Activated CD4-positive, alpha-beta memory T cell treated with anti-CD3 and anti-CD28 coated beads, Interleukin-2, amount 10 ng/mL, durations not matched to agents 7 days and 5 days (primary cell): ENCODE measurements at regions not wholly inside any gene's neighbourhood (a gene's known extent, or its start where the extent isn't known, plus 50 kb on each side); places are given as distances from the start of the nearest gene placed in this dataset.

Experiments used
- CTCF ChIA-PET: fragments of 350-600 bp; sonication (Branson Sonifier 250); formaldehyde crosslinking; loops from one replicate; lab custom pipeline; 2021; ENCODE audit warnings: antibody characterized with exemption, inconsistent platforms; lab: Charles Lee
- POLR2A ChIA-PET: fragments of 350-600 bp; sonication (Branson Sonifier 250); formaldehyde crosslinking; loops from one replicate; lab custom pipeline; 2021; ENCODE audit warnings: antibody characterized with exemption; lab: Charles Lee
- DNase-seq: peaks from one replicate; pipeline ENCODE4 v3.0.0-alpha.2; 2020
- H3K27ac Mint-ChIP-seq: one replicate; pipeline ENCODE4 v1.8.0; 2021; ENCODE audit warnings: mild to moderate bottlenecking, mixed read lengths
- H3K27me3 Mint-ChIP-seq: one replicate; pipeline ENCODE4 v1.8.0; 2021; ENCODE audit warnings: mixed read lengths
- H3K36me3 Mint-ChIP-seq: one replicate; pipeline ENCODE4 v1.8.0; 2021; ENCODE audit warnings: low read depth, mixed read lengths
- H3K4me1 Mint-ChIP-seq: one replicate; pipeline ENCODE4 v1.8.0; 2021; ENCODE audit warnings: mixed read lengths
- H3K4me3 Mint-ChIP-seq: one replicate; pipeline ENCODE4 v1.8.0; 2021; ENCODE audit warnings: mild to moderate bottlenecking, mixed read lengths
- H3K9me3 Mint-ChIP-seq: one replicate; pipeline ENCODE4 v1.8.0; 2021; ENCODE audit warnings: mixed read lengths

GRCh38 chr3:34216711-34217335 is 418.4 kb downstream of the PDCD6IP start:
- CTCF ChIA-PET = no interaction called here
- H3K4me1 Mint-ChIP-seq = no peaks in the 10 kb centered on the region
- no peaks in the 10 kb centered on the region for H3K27me3 Mint-ChIP-seq
- POLR2A ChIA-PET = no interaction called here
- no peak overlapping the region for H3K4me3 Mint-ChIP-seq
- H3K36me3 Mint-ChIP-seq = no peaks in the 10 kb centered on the region
- no peak for DNase-seq
- H3K27ac Mint-ChIP-seq = no peak overlapping the region
- no peaks in the 10 kb centered on the region for H3K9me3 Mint-ChIP-seq

GRCh38 chr3:34218706-34219385 is 420.4 kb downstream of the PDCD6IP start:
- H3K27me3 Mint-ChIP-seq = no peaks in the 10 kb centered on the region
- ChIA-PET CTCF (no interaction called here), POLR2A (no interaction called here)
- no peak overlapping the region for H3K27ac Mint-ChIP-seq
- DNase-seq = no peak
- no peaks in the 10 kb centered on the region for H3K4me1 Mint-ChIP-seq
- no peak overlapping the region for H3K4me3 Mint-ChIP-seq
- no peaks in the 10 kb centered on the region for H3K36me3 Mint-ChIP-seq
- H3K9me3 Mint-ChIP-seq = no peaks in the 10 kb centered on the region

GRCh38 chr3:34219556-34219955 is 421.1 kb downstream of the PDCD6IP start:
- no peak overlapping the region for H3K27ac Mint-ChIP-seq
- H3K4me1 Mint-ChIP-seq = no peaks in the 10 kb centered on the region
- H3K36me3 Mint-ChIP-seq = no peaks in the 10 kb centered on the region
- no peaks in the 10 kb centered on the region for H3K9me3 Mint-ChIP-seq
- ChIA-PET POLR2A (no interaction called here), CTCF (no interaction called here)
- DNase-seq = no peak
- H3K4me3 Mint-ChIP-seq = no peak overlapping the region
- H3K27me3 Mint-ChIP-seq = no peaks in the 10 kb centered on the region

GRCh38 chr3:34225821-34226366 is 427.5 kb downstream of the PDCD6IP start:
- H3K27ac Mint-ChIP-seq = no peak overlapping the region
- no peaks in the 10 kb centered on the region for H3K9me3 Mint-ChIP-seq
- H3K4me3 Mint-ChIP-seq = no peak overlapping the region
- H3K4me1 Mint-ChIP-seq = no peaks in the 10 kb centered on the region
- no peaks in the 10 kb centered on the region for H3K36me3 Mint-ChIP-seq
- ChIA-PET CTCF (no interaction called here), POLR2A (no interaction called here)
- DNase-seq = no peak
- no peaks in the 10 kb centered on the region for H3K27me3 Mint-ChIP-seq

GRCh38 chr3:34229876-34230275 is 431.4 kb downstream of the PDCD6IP start:
- Mint-ChIP-seq H3K27me3 (no peaks in the 10 kb centered on the region), H3K4me3 (no peak overlapping the region), H3K27ac (no peak overlapping the region), H3K9me3 (no peaks in the 10 kb centered on the region), H3K4me1 (no peaks in the 10 kb centered on the region), H3K36me3 (no peaks in the 10 kb centered on the region)
- POLR2A ChIA-PET = no interaction called here
- CTCF ChIA-PET = interaction anchor here (1.0 kb wide), 1 partner anchor 347 kb away, joined by 3 read pairs; no protein-coding TSS in a partner anchor
- no peak for DNase-seq

- DNase-seq = no peak
- H3K27ac Mint-ChIP-seq = no peak overlapping the region
- no peaks in the 10 kb centered on the region for H3K9me3 Mint-ChIP-seq
- H3K36me3 Mint-ChIP-seq = no peaks in the 10 kb centered on the region
- H3K4me3 Mint-ChIP-seq = no peak overlapping the region
- H3K4me1 Mint-ChIP-seq = no peaks in the 10 kb centered on the region
- peaks cover 5% of the 10 kb centered on the region for H3K27me3 Mint-ChIP-seq
- ChIA-PET POLR2A (no interaction called here), CTCF (no interaction called here)
Observed at GRCh38 chr3:34235096-34235495, 436.7 kb downstream of the PDCD6IP start.

- Mint-ChIP-seq H3K4me1 (no peaks in the 10 kb centered on the region), H3K4me3 (no peak overlapping the region), H3K27me3 (peaks cover 5% of the 10 kb centered on the region), H3K9me3 (no peaks in the 10 kb centered on the region), H3K36me3 (no peaks in the 10 kb centered on the region), H3K27ac (no peak overlapping the region)
- ChIA-PET POLR2A (no interaction called here), CTCF (no interaction called here)
- DNase-seq = no peak
Observed at GRCh38 chr3:34237946-34238345, 439.5 kb downstream of the PDCD6IP start.

GRCh38 chr3:34238407-34238806 is 440.0 kb downstream of the PDCD6IP start:
- Mint-ChIP-seq H3K27ac (no peak overlapping the region), H3K36me3 (no peaks in the 10 kb centered on the region), H3K4me1 (no peaks in the 10 kb centered on the region), H3K9me3 (no peaks in the 10 kb centered on the region), H3K27me3 (peaks cover 5% of the 10 kb centered on the region), H3K4me3 (no peak overlapping the region)
- DNase-seq = no peak
- POLR2A ChIA-PET = no interaction called here
- CTCF ChIA-PET = no interaction called here

GRCh38 chr3:34239287-34239686 is 440.9 kb downstream of the PDCD6IP start:
- Mint-ChIP-seq H3K9me3 (no peaks in the 10 kb centered on the region), H3K4me1 (no peaks in the 10 kb centered on the region), H3K36me3 (no peaks in the 10 kb centered on the region), H3K27me3 (peaks cover 5% of the 10 kb centered on the region), H3K4me3 (no peak overlapping the region), H3K27ac (no peak overlapping the region)
- ChIA-PET CTCF (no interaction called here), POLR2A (no interaction called here)
- DNase-seq = no peak

GRCh38 chr3:34239875-34240274 is 441.4 kb downstream of the PDCD6IP start:
- no peak overlapping the region for H3K4me3 Mint-ChIP-seq
- peaks cover 5% of the 10 kb centered on the region for H3K27me3 Mint-ChIP-seq
- H3K9me3 Mint-ChIP-seq = no peaks in the 10 kb centered on the region
- CTCF ChIA-PET = no interaction called here
- H3K36me3 Mint-ChIP-seq = no peaks in the 10 kb centered on the region
- POLR2A ChIA-PET = no interaction called here
- H3K4me1 Mint-ChIP-seq = no peaks in the 10 kb centered on the region
- DNase-seq = no peak
- no peak overlapping the region for H3K27ac Mint-ChIP-seq

GRCh38 chr3:34247401-34247800 is 449.0 kb downstream of the PDCD6IP start:
- Mint-ChIP-seq H3K9me3 (no peaks in the 10 kb centered on the region), H3K36me3 (no peaks in the 10 kb centered on the region), H3K27ac (no peak overlapping the region), H3K4me3 (no peak overlapping the region), H3K4me1 (no peaks in the 10 kb centered on the region), H3K27me3 (no peaks in the 10 kb centered on the region)
- DNase-seq = no peak
- CTCF ChIA-PET = interaction anchor here (0.6 kb wide), 1 partner anchor 14 kb away, joined by 3 read pairs; no protein-coding TSS in a partner anchor
- POLR2A ChIA-PET = no interaction called here

- no peaks in the 10 kb centered on the region for H3K4me1 Mint-ChIP-seq
- ChIA-PET POLR2A (no interaction called here), CTCF (no interaction called here)
- H3K27ac Mint-ChIP-seq = no peak overlapping the region
- no peaks in the 10 kb centered on the region for H3K36me3 Mint-ChIP-seq
- no peak for DNase-seq
- H3K4me3 Mint-ChIP-seq = no peak overlapping the region
- H3K9me3 Mint-ChIP-seq = no peaks in the 10 kb centered on the region
- H3K27me3 Mint-ChIP-seq = no peaks in the 10 kb centered on the region
Observed at GRCh38 chr3:34248352-34248751, 449.9 kb downstream of the PDCD6IP start.

GRCh38 chr3:34254285-34254684 is 455.9 kb downstream of the PDCD6IP start:
- no peaks in the 10 kb centered on the region for H3K9me3 Mint-ChIP-seq

GRCh38 chr3:34256021-34256420 is 457.6 kb downstream of the PDCD6IP start:
- Mint-ChIP-seq H3K27me3 (peaks cover 3% of the 10 kb centered on the region), H3K27ac (no peak overlapping the region), H3K4me1 (no peaks in the 10 kb centered on the region), H3K9me3 (no peaks in the 10 kb centered on the region), H3K36me3 (no peaks in the 10 kb centered on the region), H3K4me3 (no peak overlapping the region)
- CTCF ChIA-PET = no interaction called here
- POLR2A ChIA-PET = no interaction called here
- DNase-seq = no peak

More at GRCh38 chr3:34254285-34254684, 455.9 kb downstream of the PDCD6IP start:
- Mint-ChIP-seq H3K27me3 (peaks cover 3% of the 10 kb centered on the region), H3K27ac (no peak overlapping the region), H3K4me1 (no peaks in the 10 kb centered on the region), H3K36me3 (no peaks in the 10 kb centered on the region), H3K4me3 (no peak overlapping the region)
- ChIA-PET POLR2A (no interaction called here), CTCF (no interaction called here)
- DNase-seq = no peak
